ENCODE measurements at regions not wholly inside any gene's neighbourhood (a gene's known extent, or its start where the extent isn't known, plus 50 kb on each side); places are given as distances from the start of the nearest gene placed in this dataset.

DNA sequence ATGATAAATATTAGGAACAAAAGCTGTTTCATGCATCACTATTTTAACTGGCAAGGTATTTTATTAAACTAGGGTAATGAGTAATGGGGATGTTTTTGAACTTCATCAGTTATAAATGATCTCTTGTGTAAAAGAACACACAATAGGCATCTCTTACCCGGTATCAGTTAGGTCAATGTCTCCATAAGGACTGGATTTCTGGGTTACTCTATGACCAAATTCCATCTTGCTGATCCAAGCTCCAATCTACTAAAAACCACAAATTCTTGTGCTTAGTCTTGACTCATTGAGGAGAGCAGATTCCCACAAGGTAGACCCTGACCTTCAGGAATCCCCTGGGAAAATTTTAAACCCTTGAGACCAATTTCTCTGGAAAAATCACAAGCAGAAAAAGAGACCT lies 1167.7 kb downstream of the XPNPEP1 start:
- no peaks in the 10 kb centered on the region for H3K27me3 ChIP-seq (ENCODE audit: control insufficient read depth in 1 of 2, insufficient read depth in 2 of 2, low read length in 2 of 2)
- no peak overlapping the region for H3K4me3 ChIP-seq (ENCODE audit: low read depth in 1 of 2, low read length in 2 of 2)
- H3K9ac ChIP-seq (ENCODE audit: low read depth in 1 of 2, low read length in 2 of 2), result no peak overlapping the region
- no peaks in the 10 kb centered on the region for H3K4me1 ChIP-seq (ENCODE audit: control insufficient read depth in 1 of 2, insufficient read depth in 2 of 2, low read length in 2 of 2)
- no peaks in the 10 kb centered on the region for H3K36me3 ChIP-seq (ENCODE audit: control insufficient read depth in 1 of 2, insufficient read depth in 2 of 2, low read length in 2 of 2)
- H3K9me3 ChIP-seq (ENCODE audit: control insufficient read depth in 1 of 2, low read length in 2 of 2), result no peaks in the 10 kb centered on the region
- H3K27ac ChIP-seq (ENCODE audit: low read depth, low read length), result no peak overlapping the region

- Histone ChIP-seq H3K4me3 (ENCODE audit: low read depth in 1 of 2, low read length in 2 of 2) (no peak overlapping the region), H3K9me3 (ENCODE audit: control insufficient read depth in 1 of 2, low read length in 2 of 2) (no peaks in the 10 kb centered on the region), H3K27me3 (ENCODE audit: control insufficient read depth in 1 of 2, insufficient read depth in 2 of 2, low read length in 2 of 2) (no peaks in the 10 kb centered on the region), H3K27ac (ENCODE audit: low read depth, low read length) (no peak overlapping the region), H3K36me3 (ENCODE audit: control insufficient read depth in 1 of 2, insufficient read depth in 2 of 2, low read length in 2 of 2) (no peaks in the 10 kb centered on the region), H3K9ac (ENCODE audit: low read depth in 1 of 2, low read length in 2 of 2) (no peak overlapping the region), H3K4me1 (ENCODE audit: control insufficient read depth in 1 of 2, insufficient read depth in 2 of 2, low read length in 2 of 2) (no peaks in the 10 kb centered on the region)
Measured at GRCh38 chr10:108753326-108753725, 1170.0 kb downstream of the XPNPEP1 start.

DNA sequence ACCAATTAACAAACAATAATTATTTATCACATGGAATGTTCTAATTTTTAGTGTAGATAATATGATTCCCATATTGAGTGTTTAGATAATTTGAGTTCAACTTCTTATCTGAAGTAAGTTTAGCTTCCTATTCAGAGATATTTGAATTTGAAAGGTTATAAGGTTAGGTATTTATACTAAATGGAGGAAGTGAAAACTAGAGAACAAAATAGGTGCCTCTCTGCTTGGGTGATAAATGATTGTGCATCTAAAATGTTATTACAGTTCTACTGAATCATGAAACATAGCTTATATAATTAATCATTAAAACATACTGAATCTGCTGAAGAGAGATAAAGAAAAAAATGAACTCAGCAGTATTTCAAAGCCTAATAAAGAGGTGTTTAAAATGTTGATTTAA lies 1174.3 kb downstream of the XPNPEP1 start:
- no peaks in the 10 kb centered on the region for H3K9me3 ChIP-seq (ENCODE audit: control insufficient read depth in 1 of 2, low read length in 2 of 2)
- no peaks in the 10 kb centered on the region for H3K4me1 ChIP-seq (ENCODE audit: control insufficient read depth in 1 of 2, insufficient read depth in 2 of 2, low read length in 2 of 2)
- no peaks in the 10 kb centered on the region for H3K27me3 ChIP-seq (ENCODE audit: control insufficient read depth in 1 of 2, insufficient read depth in 2 of 2, low read length in 2 of 2)
- H3K27ac ChIP-seq (ENCODE audit: low read depth, low read length), result no peak overlapping the region
- H3K4me3 ChIP-seq (ENCODE audit: low read depth in 1 of 2, low read length in 2 of 2), result no peak overlapping the region
- H3K36me3 ChIP-seq (ENCODE audit: control insufficient read depth in 1 of 2, insufficient read depth in 2 of 2, low read length in 2 of 2), result no peaks in the 10 kb centered on the region
- H3K9ac ChIP-seq (ENCODE audit: low read depth in 1 of 2, low read length in 2 of 2), result no peak overlapping the region

GRCh38 chr10:108736111-108736510 lies 1187.2 kb downstream of the XPNPEP1 start:
- Histone ChIP-seq H3K36me3 (ENCODE audit: control insufficient read depth in 1 of 2, insufficient read depth in 2 of 2, low read length in 2 of 2) (no peaks in the 10 kb centered on the region), H3K4me3 (ENCODE audit: low read depth in 1 of 2, low read length in 2 of 2) (no peak overlapping the region), H3K27ac (ENCODE audit: low read depth, low read length) (no peak overlapping the region), H3K4me1 (ENCODE audit: control insufficient read depth in 1 of 2, insufficient read depth in 2 of 2, low read length in 2 of 2) (no peaks in the 10 kb centered on the region), H3K9me3 (ENCODE audit: control insufficient read depth in 1 of 2, low read length in 2 of 2) (no peaks in the 10 kb centered on the region), H3K9ac (ENCODE audit: low read depth in 1 of 2, low read length in 2 of 2) (no peak overlapping the region), H3K27me3 (ENCODE audit: control insufficient read depth in 1 of 2, insufficient read depth in 2 of 2, low read length in 2 of 2) (no peaks in the 10 kb centered on the region)

DNA sequence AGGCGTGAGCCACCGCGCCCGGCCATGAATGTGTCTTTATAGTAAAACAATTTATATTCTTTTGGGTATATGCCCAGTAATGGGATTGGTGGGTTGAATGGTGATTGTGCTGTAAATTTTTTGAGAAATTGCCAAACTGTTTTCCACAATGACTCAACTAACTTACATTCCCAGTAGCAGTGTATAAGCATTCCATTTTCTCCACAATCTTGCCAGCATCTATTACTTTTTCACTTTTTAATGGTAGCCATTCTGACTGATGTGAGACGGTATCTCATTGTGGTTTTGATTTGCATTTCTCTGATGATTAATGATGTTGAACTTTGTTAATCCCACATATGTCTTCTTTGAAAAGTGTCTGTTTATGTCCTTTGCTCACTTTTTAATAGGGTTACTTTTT lies 1187.9 kb downstream of the XPNPEP1 start:
- no peaks in the 10 kb centered on the region for H3K36me3 ChIP-seq (ENCODE audit: control insufficient read depth in 1 of 2, insufficient read depth in 2 of 2, low read length in 2 of 2)
- no peaks in the 10 kb centered on the region for H3K9me3 ChIP-seq (ENCODE audit: control insufficient read depth in 1 of 2, low read length in 2 of 2)
- no peaks in the 10 kb centered on the region for H3K4me1 ChIP-seq (ENCODE audit: control insufficient read depth in 1 of 2, insufficient read depth in 2 of 2, low read length in 2 of 2)
- H3K4me3 ChIP-seq (ENCODE audit: low read depth in 1 of 2, low read length in 2 of 2), result no peak overlapping the region
- no peak overlapping the region for H3K9ac ChIP-seq (ENCODE audit: low read depth in 1 of 2, low read length in 2 of 2)
- H3K27me3 ChIP-seq (ENCODE audit: control insufficient read depth in 1 of 2, insufficient read depth in 2 of 2, low read length in 2 of 2), result no peaks in the 10 kb centered on the region
- no peak overlapping the region for H3K27ac ChIP-seq (ENCODE audit: low read depth, low read length)

DNA sequence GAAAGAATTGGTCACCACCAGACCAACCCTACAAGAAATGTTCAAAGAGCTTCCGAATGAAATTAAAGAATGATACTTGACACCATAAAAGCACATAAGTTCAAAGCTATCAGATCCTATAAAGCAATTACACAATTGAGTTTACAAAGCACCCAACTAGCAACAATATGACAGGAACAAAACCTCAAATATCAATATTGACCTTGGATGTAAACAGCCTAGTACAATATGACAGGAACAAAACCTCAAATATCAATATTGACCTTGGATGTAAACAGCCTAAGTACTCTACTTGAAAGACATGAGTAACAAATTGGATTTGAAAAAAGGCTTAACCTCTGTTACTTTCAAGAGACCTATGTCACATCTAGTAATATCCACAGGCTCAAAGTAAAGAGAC lies 1201.4 kb downstream of the XPNPEP1 start:
- H3K27ac ChIP-seq (ENCODE audit: low read depth, low read length), result no peak overlapping the region
- H3K4me3 ChIP-seq (ENCODE audit: low read depth in 1 of 2, low read length in 2 of 2), result no peak overlapping the region

GRCh38 chr10:108716352-108716751 lies 1207.0 kb downstream of the XPNPEP1 start:
- H3K4me3 ChIP-seq (ENCODE audit: low read depth in 1 of 2, low read length in 2 of 2), result no peak overlapping the region
- no peak overlapping the region for H3K9ac ChIP-seq (ENCODE audit: low read depth in 1 of 2, low read length in 2 of 2)
- no peak overlapping the region for H3K27ac ChIP-seq (ENCODE audit: low read depth, low read length)
- peaks cover 0 to 23% of the 10 kb centered on the region in 2 donors for H3K9me3 ChIP-seq (ENCODE audit: control insufficient read depth in 1 of 2, low read length in 2 of 2)
- no peaks in the 10 kb centered on the region for H3K4me1 ChIP-seq (ENCODE audit: control insufficient read depth in 1 of 2, insufficient read depth in 2 of 2, low read length in 2 of 2)
- H3K36me3 ChIP-seq (ENCODE audit: control insufficient read depth in 1 of 2, insufficient read depth in 2 of 2, low read length in 2 of 2), result no peaks in the 10 kb centered on the region
- H3K27me3 ChIP-seq (ENCODE audit: control insufficient read depth in 1 of 2, insufficient read depth in 2 of 2, low read length in 2 of 2), result no peaks in the 10 kb centered on the region

More for the DNA sequence above, 1201.4 kb downstream of the XPNPEP1 start:
- Histone ChIP-seq H3K9ac (ENCODE audit: low read depth in 1 of 2, low read length in 2 of 2) (no peak overlapping the region), H3K36me3 (ENCODE audit: control insufficient read depth in 1 of 2, insufficient read depth in 2 of 2, low read length in 2 of 2) (no peaks in the 10 kb centered on the region), H3K9me3 (ENCODE audit: control insufficient read depth in 1 of 2, low read length in 2 of 2) (peaks cover 0 to 11% of the 10 kb centered on the region in 2 donors), H3K27me3 (ENCODE audit: control insufficient read depth in 1 of 2, insufficient read depth in 2 of 2, low read length in 2 of 2) (no peaks in the 10 kb centered on the region), H3K4me1 (ENCODE audit: control insufficient read depth in 1 of 2, insufficient read depth in 2 of 2, low read length in 2 of 2) (no peaks in the 10 kb centered on the region)

GRCh38 chr10:108709927-108710722 lies 1213.2 kb downstream of the XPNPEP1 start:
- H3K36me3 ChIP-seq (ENCODE audit: control insufficient read depth in 1 of 2, insufficient read depth in 2 of 2, low read length in 2 of 2), result no peaks in the 10 kb centered on the region
- no peaks in the 10 kb centered on the region for H3K4me1 ChIP-seq (ENCODE audit: control insufficient read depth in 1 of 2, insufficient read depth in 2 of 2, low read length in 2 of 2)
- H3K27me3 ChIP-seq (ENCODE audit: control insufficient read depth in 1 of 2, insufficient read depth in 2 of 2, low read length in 2 of 2), result no peaks in the 10 kb centered on the region
- no peak overlapping the region for H3K4me3 ChIP-seq (ENCODE audit: low read depth in 1 of 2, low read length in 2 of 2)
- no peak overlapping the region for H3K9ac ChIP-seq (ENCODE audit: low read depth in 1 of 2, low read length in 2 of 2)
- no peak overlapping the region for H3K27ac ChIP-seq (ENCODE audit: low read depth, low read length)
- H3K9me3 ChIP-seq (ENCODE audit: control insufficient read depth in 1 of 2, low read length in 2 of 2), result peaks cover 0 to 12% of the 10 kb centered on the region in 2 donors

DNA sequence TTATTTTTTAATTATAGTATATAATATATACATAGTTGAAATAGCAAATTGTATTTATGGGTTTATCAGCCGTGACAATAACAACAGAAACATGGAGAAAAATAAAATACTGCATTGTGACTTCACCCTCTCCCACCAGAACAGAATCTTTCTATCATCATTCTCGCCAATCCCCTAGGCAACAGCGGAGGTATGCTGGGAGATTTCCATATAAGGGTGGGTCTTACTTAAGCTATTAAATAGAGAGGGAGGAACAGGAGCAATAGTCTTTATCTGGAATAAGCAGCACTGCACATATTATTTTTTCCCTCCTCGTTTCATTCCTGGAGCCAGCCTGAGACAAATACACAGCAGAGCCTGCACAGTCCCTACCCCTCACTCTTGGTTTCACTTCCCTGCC lies 1214.9 kb downstream of the XPNPEP1 start:
- Histone ChIP-seq H3K9ac (ENCODE audit: low read depth in 1 of 2, low read length in 2 of 2) (no peak overlapping the region), H3K36me3 (ENCODE audit: control insufficient read depth in 1 of 2, insufficient read depth in 2 of 2, low read length in 2 of 2) (no peaks in the 10 kb centered on the region), H3K27me3 (ENCODE audit: control insufficient read depth in 1 of 2, insufficient read depth in 2 of 2, low read length in 2 of 2) (no peaks in the 10 kb centered on the region), H3K4me3 (ENCODE audit: low read depth in 1 of 2, low read length in 2 of 2) (no peak overlapping the region), H3K9me3 (ENCODE audit: control insufficient read depth in 1 of 2, low read length in 2 of 2) (peaks cover 0 to 2% of the 10 kb centered on the region in 2 donors), H3K4me1 (ENCODE audit: control insufficient read depth in 1 of 2, insufficient read depth in 2 of 2, low read length in 2 of 2) (no peaks in the 10 kb centered on the region), H3K27ac (ENCODE audit: low read depth, low read length) (no peak overlapping the region)

DNA sequence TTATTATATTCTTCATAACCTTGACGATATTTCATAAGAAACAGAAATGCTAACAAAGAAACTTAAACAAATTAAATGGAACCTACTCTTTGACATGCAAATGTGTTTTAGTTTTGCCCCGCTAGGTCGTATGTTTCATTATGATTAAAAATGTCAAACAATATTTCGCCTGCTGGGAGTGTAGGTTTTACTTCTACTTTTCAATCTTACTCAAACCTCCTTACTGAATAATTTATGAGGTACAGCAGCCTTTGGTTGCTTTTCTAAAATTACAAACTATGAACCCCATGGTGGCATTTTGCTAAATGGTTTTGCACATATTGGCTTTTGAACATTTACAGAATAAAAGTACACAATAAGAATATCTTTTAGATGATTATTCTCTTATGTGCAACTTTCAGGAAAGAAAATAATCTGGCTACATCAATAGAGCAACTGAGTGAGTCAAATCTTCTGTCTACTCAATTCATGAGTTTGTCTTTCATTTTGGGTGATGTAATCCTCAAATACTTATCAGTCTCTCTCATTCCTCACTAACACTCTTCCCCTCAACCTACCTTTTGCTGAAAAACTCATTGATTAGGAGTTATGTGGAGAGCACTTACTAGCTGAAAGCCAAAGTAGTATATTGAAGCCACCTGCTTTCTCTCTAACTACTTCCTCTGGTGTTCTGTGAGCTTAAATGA lies 1226.4 kb downstream of the XPNPEP1 start:
- H3K27ac ChIP-seq (ENCODE audit: low read depth, low read length), result no peak overlapping the region
- no peaks in the 10 kb centered on the region for H3K27me3 ChIP-seq (ENCODE audit: control insufficient read depth in 1 of 2, insufficient read depth in 2 of 2, low read length in 2 of 2)
- no peaks in the 10 kb centered on the region for H3K36me3 ChIP-seq (ENCODE audit: control insufficient read depth in 1 of 2, insufficient read depth in 2 of 2, low read length in 2 of 2)
- peaks cover 0 to 6% of the 10 kb centered on the region in 2 donors for H3K9me3 ChIP-seq (ENCODE audit: control insufficient read depth in 1 of 2, low read length in 2 of 2)
- no peak overlapping the region for H3K4me3 ChIP-seq (ENCODE audit: low read depth in 1 of 2, low read length in 2 of 2)
- H3K4me1 ChIP-seq (ENCODE audit: control insufficient read depth in 1 of 2, insufficient read depth in 2 of 2, low read length in 2 of 2), result no peaks in the 10 kb centered on the region
- no peak overlapping the region for H3K9ac ChIP-seq (ENCODE audit: low read depth in 1 of 2, low read length in 2 of 2)

Measured in duodenal mucosa (tissue), 2 donors.